Neuronal stem cell (in vitro differentiated cells): ENCODE measurements at regions not wholly inside any gene's neighbourhood (a gene's known extent, or its start where the extent isn't known, plus 50 kb on each side); places are given as distances from the start of the nearest gene placed in this dataset.

Experiments used
- DNase-seq: peaks from one replicate; pipeline ENCODE4 v3.0.0-alpha.2; 2013; ENCODE audit warnings: low spot score
- H2AFZ ChIP-seq: one replicate; pipeline ENCODE4 v1.6.1; 2013; ENCODE audit warnings: mild to moderate bottlenecking, low read length, inconsistent platforms
- H2AK5ac ChIP-seq: 2 replicates; pipeline ENCODE4 v1.6.1; 2013; ENCODE audit warnings: low read depth, mild to moderate bottlenecking, inconsistent platforms, low read length, moderate library complexity, mixed read lengths
- H2BK120ac ChIP-seq: 2 replicates; pipeline ENCODE4 v1.6.1; 2013; ENCODE audit warnings: low read depth, mild to moderate bottlenecking, inconsistent platforms, low read length, moderate library complexity, mixed read lengths
- H2BK12ac ChIP-seq: one replicate; pipeline ENCODE4 v1.6.1; 2013; ENCODE audit warnings: low read length, inconsistent platforms
- H2BK15ac ChIP-seq: 2 replicates; pipeline ENCODE4 v1.6.1; 2013; ENCODE audit warnings: mild to moderate bottlenecking, low read length, inconsistent platforms, mixed read lengths
- H2BK5ac ChIP-seq: one replicate; pipeline ENCODE4 v1.6.1; 2013; ENCODE audit warnings: inconsistent platforms, mild to moderate bottlenecking, low read length, moderate library complexity
- H3K14ac ChIP-seq: one replicate; pipeline ENCODE4 v1.6.1; 2013; ENCODE audit warnings: low read length, inconsistent platforms
- H3K18ac ChIP-seq: 2 replicates; pipeline ENCODE4 v1.6.1; 2013; ENCODE audit warnings: low read length, inconsistent platforms
- H3K23ac ChIP-seq: 2 replicates; pipeline ENCODE4 v1.6.1; 2013; ENCODE audit warnings: low read depth, mild to moderate bottlenecking, mixed read lengths, low read length, inconsistent platforms; ENCODE audit not compliant: poor library complexity
- H3K27ac ChIP-seq: replicated peaks from 3 replicates; pipeline ENCODE4 v1.5.1; 2013; ENCODE audit warnings: low read length, inconsistent platforms
- H3K27me3 ChIP-seq, 3 experiments: 2 replicates each; pipeline ENCODE4 v1.6.1; 2013; ENCODE audit warnings: low read length in 3 of 3, mild to moderate bottlenecking in 2 of 3, inconsistent platforms in 1 of 3, low read depth in 1 of 3, mixed read lengths in 1 of 3, moderate library complexity in 1 of 3; ENCODE audit not compliant: control insufficient read depth in 3 of 3, insufficient read depth in 3 of 3
- H3K36me3 ChIP-seq, 2 donors: replicated peaks in 1 of 2; 2 replicates each; pipeline ENCODE4 v1.6.1; 2013; ENCODE audit warnings: low read length in 2 of 2; ENCODE audit not compliant: control insufficient read depth in 2 of 2, insufficient read depth in 2 of 2
- H3K4ac ChIP-seq: 2 replicates; pipeline ENCODE4 v1.6.1; 2013; ENCODE audit warnings: inconsistent platforms, mild to moderate bottlenecking, low read length, moderate library complexity
- H3K4me1 ChIP-seq, 2 donors: 1 replicate in 1 of 2; 2 replicates in 1 of 2; pipeline ENCODE4 v1.6.1; 2013; ENCODE audit warnings: low read length in 2 of 2, low read depth in 1 of 2; ENCODE audit not compliant: control insufficient read depth in 2 of 2, insufficient read depth in 1 of 2
- H3K4me2 ChIP-seq: one replicate; pipeline ENCODE4 v1.6.1; 2013; ENCODE audit warnings: mild to moderate bottlenecking, low read length, inconsistent platforms; ENCODE audit not compliant: insufficient read depth, poor library complexity, severe bottlenecking
- H3K4me3 ChIP-seq, 2 donors: 2 replicates each; pipeline ENCODE4 v1.5.1; 2013; ENCODE audit warnings: low read length in 2 of 2, mild to moderate bottlenecking in 2 of 2, inconsistent platforms in 1 of 2, moderate library complexity in 1 of 2
- H3K79me1 ChIP-seq: one replicate; pipeline ENCODE4 v1.6.1; 2013; ENCODE audit warnings: low read depth, mild to moderate bottlenecking, inconsistent platforms, low read length, moderate library complexity
- H3K9ac ChIP-seq: one replicate; pipeline ENCODE4 v1.6.1; 2013; ENCODE audit warnings: mild to moderate bottlenecking, low read depth, low read length, inconsistent platforms; ENCODE audit not compliant: poor library complexity
- H3K9me3 ChIP-seq, 2 donors: replicated peaks in 1 of 2; 2 replicates each; pipeline versions ENCODE3 to v1.6.1; 2013; ENCODE audit warnings: low read length in 2 of 2, mild to moderate bottlenecking in 2 of 2, inconsistent platforms in 1 of 2, low read depth in 1 of 2, mixed read lengths in 1 of 2, moderate library complexity in 1 of 2; ENCODE audit not compliant: control insufficient read depth in 2 of 2, insufficient read depth in 1 of 2
- H4K8ac ChIP-seq: one replicate; pipeline ENCODE4 v1.6.1; 2013; ENCODE audit warnings: low read depth, mild to moderate bottlenecking, inconsistent platforms, low read length, moderate library complexity
- H4K91ac ChIP-seq: one replicate; pipeline ENCODE4 v1.6.1; 2013; ENCODE audit warnings: low read length, low read depth, mild to moderate bottlenecking, inconsistent platforms; ENCODE audit not compliant: poor library complexity
- WGBS, 2 donors: extraction: QIAGEN DNeasy Blood & Tissue Kit; methylation state at CpG; one replicate each; pipeline ENCODE4 v1.1.7; 2013; ENCODE audit warnings: missing lambda C conversion rate in 2 of 2, mixed read lengths in 1 of 2; ENCODE audit not compliant: insufficient read length in 2 of 2, insufficient replicate concordance in 1 of 2; ENCODE audit errors: extremely low coverage in 2 of 2; 5-methylcytosine and 5-hydroxymethylcytosine counted together

DNA sequence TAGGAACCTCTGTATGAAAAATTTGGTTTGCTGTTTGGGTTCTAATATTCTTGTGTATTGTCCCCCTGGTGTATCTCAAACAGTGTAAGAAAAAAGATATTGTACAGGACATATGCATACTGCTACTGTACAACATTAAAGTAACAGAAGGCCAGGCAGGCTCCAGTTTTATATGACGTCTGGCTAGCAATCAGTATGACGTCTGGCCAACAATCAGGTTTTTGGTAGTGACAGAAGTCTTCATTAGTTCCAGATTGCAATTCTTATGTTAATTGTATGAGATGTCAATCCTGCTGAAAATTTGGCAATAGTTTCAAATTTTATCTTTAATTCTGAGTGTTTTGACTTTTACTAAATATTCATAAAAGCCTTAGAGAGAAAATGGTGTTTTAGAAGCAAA, 67.9 kb upstream of the KCND2 start:
- Histone ChIP-seq H3K27ac (no peak overlapping the region), H3K18ac (no peak overlapping the region), H3K4me3 (no peak overlapping the region), H3K14ac (no peak overlapping the region), H3K36me3 (no peaks in the 10 kb centered on the region), H2BK120ac (no peak overlapping the region), H2AK5ac (no peak overlapping the region), H4K8ac (no peak overlapping the region), H3K23ac (no peak overlapping the region), H3K9ac (no peak overlapping the region), H3K4me1 (no peaks in the 10 kb centered on the region), H4K91ac (no peak overlapping the region), H3K79me1 (no peaks in the 10 kb centered on the region), H3K4ac (no peak overlapping the region), H3K9me3 (no peaks in the 10 kb centered on the region), H2BK5ac (no peak overlapping the region), H2BK15ac (no peak overlapping the region), H2AFZ (no peak overlapping the region), H3K4me2 (no peak overlapping the region), H3K27me3 (no peaks in the 10 kb centered on the region), H2BK12ac (no peak overlapping the region)
- DNase-seq, result no peak
- WGBS, 2 donors, result no CpG with 5 or more reads among the region's 2 CpGs

DNA sequence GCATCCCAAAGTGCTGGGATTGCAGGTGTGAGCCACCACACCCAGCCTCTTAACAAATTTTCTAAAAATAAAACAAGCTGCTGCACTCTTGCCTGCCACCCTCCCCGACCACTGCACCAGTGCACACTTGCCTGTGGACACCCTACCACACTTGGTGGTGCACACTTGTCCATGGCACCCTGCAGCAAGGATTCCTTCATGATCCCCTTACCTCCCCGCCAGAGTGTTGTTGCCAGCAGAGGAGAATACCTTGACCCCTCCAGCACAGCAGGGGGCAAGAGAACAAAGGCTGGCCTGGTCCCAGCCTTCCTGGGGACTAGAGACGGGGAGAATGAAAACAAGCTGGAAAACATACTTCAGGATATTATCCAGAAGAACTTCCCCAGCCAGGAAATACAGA, 65.9 kb upstream of the KCND2 start:
- Histone ChIP-seq H3K18ac (no peak overlapping the region), H3K79me1 (no peaks in the 10 kb centered on the region), H3K27me3 (no peaks in the 10 kb centered on the region), H3K4me3 (no peak overlapping the region), H3K36me3 (no peaks in the 10 kb centered on the region), H3K4me1 (no peaks in the 10 kb centered on the region), H3K14ac (no peak overlapping the region), H2BK12ac (no peak overlapping the region), H2BK5ac (no peak overlapping the region), H4K8ac (no peak overlapping the region), H3K4me2 (no peak overlapping the region), H3K23ac (no peak overlapping the region), H3K4ac (no peak overlapping the region), H3K9me3 (no peaks in the 10 kb centered on the region), H3K9ac (no peak overlapping the region), H2AFZ (no peak overlapping the region), H2BK120ac (no peak overlapping the region), H3K27ac (no peak overlapping the region), H4K91ac (no peak overlapping the region), H2BK15ac (no peak overlapping the region), H2AK5ac (no peak overlapping the region)
- WGBS, 2 donors, result no CpG with 5 or more reads among the region's 3 CpGs
- DNase-seq, result no peak

DNA sequence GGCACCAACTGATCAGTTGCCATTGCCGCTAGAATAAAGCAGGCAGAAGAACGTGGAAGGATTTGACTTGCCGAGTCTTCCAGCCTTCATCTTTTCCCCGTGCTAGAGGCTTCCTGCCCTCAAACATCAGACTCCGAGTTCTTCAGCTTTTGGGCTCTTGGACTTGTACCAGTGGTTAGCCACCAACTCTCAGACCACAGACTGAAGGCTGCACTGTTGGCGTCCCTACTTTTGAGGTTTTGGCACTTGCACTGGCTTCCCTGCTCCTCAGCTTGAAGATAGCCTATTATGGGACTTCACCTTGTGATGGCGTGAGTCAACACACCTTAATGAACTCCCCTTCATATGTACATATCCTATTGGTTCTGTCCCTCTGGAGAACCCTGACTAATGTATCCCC, 57.3 kb upstream of the KCND2 start:
- H3K36me3 ChIP-seq, result no peaks in the 10 kb centered on the region

DNA sequence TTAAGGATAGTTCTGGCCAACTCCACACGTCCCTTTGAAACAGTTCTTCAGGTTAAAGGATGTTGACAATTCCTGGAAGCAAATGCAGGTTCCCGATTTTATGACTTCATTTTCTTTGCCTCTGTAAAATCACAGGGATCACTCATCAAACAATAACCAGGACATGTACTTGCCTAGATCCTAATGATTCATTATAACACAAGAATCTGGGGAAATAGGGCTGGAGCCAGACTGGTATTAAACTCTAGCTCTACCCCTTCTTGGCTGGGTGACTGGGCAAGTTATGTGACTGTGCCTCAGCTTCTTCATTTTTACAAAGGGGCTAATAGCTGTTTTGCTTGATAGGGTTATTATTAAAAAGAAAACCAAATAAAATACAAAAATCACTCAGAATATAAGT, 56.0 kb upstream of the KCND2 start:
- no peak overlapping the region for H4K8ac ChIP-seq
- H2BK15ac ChIP-seq, result no peak overlapping the region
- H3K14ac ChIP-seq, result no peak overlapping the region
- H2BK12ac ChIP-seq, result no peak overlapping the region
- no peak overlapping the region for H2AFZ ChIP-seq
- no peaks in the 10 kb centered on the region for H3K79me1 ChIP-seq
- H3K36me3 ChIP-seq, result no peaks in the 10 kb centered on the region
- WGBS, 2 donors, result no CpG with 5 or more reads among the region's 2 CpGs
- no peak overlapping the region for H3K27ac ChIP-seq
- H3K27me3 ChIP-seq, result no peaks in the 10 kb centered on the region
- no peak overlapping the region for H3K9ac ChIP-seq
- no peak overlapping the region for H4K91ac ChIP-seq
- H3K4me3 ChIP-seq, result no peak overlapping the region
- no peaks in the 10 kb centered on the region for H3K4me1 ChIP-seq
- no peak overlapping the region for H2BK5ac ChIP-seq
- H3K4me2 ChIP-seq, result no peak overlapping the region
- DNase-seq, result no peak
- no peak overlapping the region for H2BK120ac ChIP-seq
- H3K9me3 ChIP-seq, result no peaks in the 10 kb centered on the region
- no peak overlapping the region for H3K18ac ChIP-seq
- no peak overlapping the region for H3K4ac ChIP-seq
- H2AK5ac ChIP-seq, result no peak overlapping the region
- no peak overlapping the region for H3K23ac ChIP-seq

More for the DNA sequence above, 57.3 kb upstream of the KCND2 start:
- WGBS, 2 donors, result no CpG with 5 or more reads among the region's 7 CpGs
- Histone ChIP-seq H2BK15ac (no peak overlapping the region), H3K23ac (no peak overlapping the region), H3K4me2 (no peak overlapping the region), H3K9me3 (no peaks in the 10 kb centered on the region), H3K4me1 (no peaks in the 10 kb centered on the region), H3K14ac (no peak overlapping the region), H3K4ac (no peak overlapping the region), H2AFZ (no peak overlapping the region), H4K91ac (no peak overlapping the region), H3K27ac (no peak overlapping the region), H2BK5ac (no peak overlapping the region), H3K79me1 (no peaks in the 10 kb centered on the region), H3K9ac (no peak overlapping the region), H3K27me3 (no peaks in the 10 kb centered on the region), H3K18ac (no peak overlapping the region), H3K4me3 (no peak overlapping the region), H4K8ac (no peak overlapping the region), H2AK5ac (no peak overlapping the region), H2BK12ac (no peak overlapping the region), H2BK120ac (no peak overlapping the region)
- DNase-seq, result no peak
